ENCODE measurements at regions not wholly inside any gene's neighbourhood (a gene's known extent, or its start where the extent isn't known, plus 50 kb on each side); places are given as distances from the start of the nearest gene placed in this dataset.
"Not testable (repeated sequence)": the region's sequence is repeated elsewhere in the genome, so short reads cannot be mapped to it uniquely, and the experiment has no call there.

GRCh38 chr15:31705076-31705678 is 325.1 kb upstream of the CHRNA7 start:
- H3K9me3 Mint-ChIP-seq; H3K27me3 Mint-ChIP-seq; H3K36me3 Mint-ChIP-seq (ENCODE audit: low read depth); H3K4me3 Mint-ChIP-seq; H3K4me1 Mint-ChIP-seq (ENCODE audit: low read depth); H3K27ac Mint-ChIP-seq; intact Hi-C loops (cut with micrococcal nuclease): not testable (repeated sequence)

GRCh38 chr15:31707944-31708702 is 322.2 kb upstream of the CHRNA7 start:
- H3K4me1 Mint-ChIP-seq (ENCODE audit: low read depth); H3K27ac Mint-ChIP-seq; H3K4me3 Mint-ChIP-seq; H3K36me3 Mint-ChIP-seq (ENCODE audit: low read depth); H3K27me3 Mint-ChIP-seq; H3K9me3 Mint-ChIP-seq; intact Hi-C loops (cut with micrococcal nuclease): not testable (repeated sequence)

- H3K27ac Mint-ChIP-seq; H3K36me3 Mint-ChIP-seq (ENCODE audit: low read depth); H3K4me1 Mint-ChIP-seq (ENCODE audit: low read depth); H3K27me3 Mint-ChIP-seq; intact Hi-C loops (cut with micrococcal nuclease); H3K4me3 Mint-ChIP-seq; H3K9me3 Mint-ChIP-seq: not testable (repeated sequence)
These were observed 321.5 kb upstream of the CHRNA7 start for GRCh38 chr15:31708703-31709327.

- intact Hi-C loops (cut with micrococcal nuclease): not testable (repeated sequence)
These were observed 320.8 kb upstream of the CHRNA7 start for GRCh38 chr15:31709479-31709878.

GRCh38 chr15:31710806-31711205 is 319.5 kb upstream of the CHRNA7 start:
- intact Hi-C loops (cut with micrococcal nuclease); H3K36me3 Mint-ChIP-seq (ENCODE audit: low read depth); H3K4me1 Mint-ChIP-seq (ENCODE audit: low read depth); H3K27me3 Mint-ChIP-seq; H3K9me3 Mint-ChIP-seq; H3K4me3 Mint-ChIP-seq; H3K27ac Mint-ChIP-seq: not testable (repeated sequence)

More at GRCh38 chr15:31709479-31709878, 320.8 kb upstream of the CHRNA7 start:
- H3K27me3 Mint-ChIP-seq; H3K4me1 Mint-ChIP-seq (ENCODE audit: low read depth); H3K27ac Mint-ChIP-seq; H3K36me3 Mint-ChIP-seq (ENCODE audit: low read depth); H3K4me3 Mint-ChIP-seq; H3K9me3 Mint-ChIP-seq: not testable (repeated sequence)

- H3K4me1 Mint-ChIP-seq (ENCODE audit: low read depth); intact Hi-C loops (cut with micrococcal nuclease); H3K27me3 Mint-ChIP-seq; H3K9me3 Mint-ChIP-seq; H3K4me3 Mint-ChIP-seq; H3K27ac Mint-ChIP-seq; H3K36me3 Mint-ChIP-seq (ENCODE audit: low read depth): not testable (repeated sequence)
These were observed 315.1 kb upstream of the CHRNA7 start for GRCh38 chr15:31715208-31715607.

GRCh38 chr15:31718625-31719024 is 311.7 kb upstream of the CHRNA7 start:
- H3K9me3 Mint-ChIP-seq; intact Hi-C loops (cut with micrococcal nuclease); H3K27me3 Mint-ChIP-seq; H3K4me3 Mint-ChIP-seq; H3K36me3 Mint-ChIP-seq (ENCODE audit: low read depth); H3K27ac Mint-ChIP-seq; H3K4me1 Mint-ChIP-seq (ENCODE audit: low read depth): not testable (repeated sequence)

- H3K27ac Mint-ChIP-seq; H3K9me3 Mint-ChIP-seq; H3K4me1 Mint-ChIP-seq (ENCODE audit: low read depth); H3K4me3 Mint-ChIP-seq; H3K36me3 Mint-ChIP-seq (ENCODE audit: low read depth); intact Hi-C loops (cut with micrococcal nuclease); H3K27me3 Mint-ChIP-seq: not testable (repeated sequence)
These were observed 310.8 kb upstream of the CHRNA7 start for GRCh38 chr15:31719396-31720022.

GRCh38 chr15:31723019-31723418 is 307.3 kb upstream of the CHRNA7 start:
- H3K36me3 Mint-ChIP-seq (ENCODE audit: low read depth); H3K27me3 Mint-ChIP-seq; H3K27ac Mint-ChIP-seq; H3K4me1 Mint-ChIP-seq (ENCODE audit: low read depth); H3K4me3 Mint-ChIP-seq; intact Hi-C loops (cut with micrococcal nuclease); H3K9me3 Mint-ChIP-seq: not testable (repeated sequence)

GRCh38 chr15:31724903-31725302 is 305.4 kb upstream of the CHRNA7 start:
- H3K27ac Mint-ChIP-seq; H3K36me3 Mint-ChIP-seq (ENCODE audit: low read depth): not testable (repeated sequence)

GRCh38 chr15:31725619-31726018 is 304.7 kb upstream of the CHRNA7 start:
- H3K9me3 Mint-ChIP-seq; H3K4me1 Mint-ChIP-seq (ENCODE audit: low read depth); H3K27ac Mint-ChIP-seq; H3K27me3 Mint-ChIP-seq; H3K4me3 Mint-ChIP-seq; H3K36me3 Mint-ChIP-seq (ENCODE audit: low read depth); intact Hi-C loops (cut with micrococcal nuclease): not testable (repeated sequence)

More at GRCh38 chr15:31724903-31725302, 305.4 kb upstream of the CHRNA7 start:
- H3K4me1 Mint-ChIP-seq (ENCODE audit: low read depth); H3K4me3 Mint-ChIP-seq; H3K27me3 Mint-ChIP-seq; intact Hi-C loops (cut with micrococcal nuclease); H3K9me3 Mint-ChIP-seq: not testable (repeated sequence)

GRCh38 chr15:31727612-31728011 is 302.7 kb upstream of the CHRNA7 start:
- H3K36me3 Mint-ChIP-seq (ENCODE audit: low read depth): no peaks in the 10 kb centered on the region
- no peaks in the 10 kb centered on the region for H3K4me1 Mint-ChIP-seq (ENCODE audit: low read depth)
- no peak overlapping the region for H3K27ac Mint-ChIP-seq
- no peaks in the 10 kb centered on the region for H3K9me3 Mint-ChIP-seq
- intact Hi-C loops (cut with micrococcal nuclease): no loop called here
- no peak overlapping the region for H3K4me3 Mint-ChIP-seq
- H3K27me3 Mint-ChIP-seq: peaks cover 1% of the 10 kb centered on the region

- Mint-ChIP-seq H3K4me1 (ENCODE audit: low read depth) (no peaks in the 10 kb centered on the region), H3K4me3 (no peak overlapping the region), H3K27me3 (no peaks in the 10 kb centered on the region), H3K9me3 (no peaks in the 10 kb centered on the region), H3K27ac (no peak overlapping the region), H3K36me3 (ENCODE audit: low read depth) (no peaks in the 10 kb centered on the region)
- intact Hi-C loops (cut with micrococcal nuclease): no loop called here
These were observed 297.6 kb upstream of the CHRNA7 start for GRCh38 chr15:31732726-31733125.

- intact Hi-C loops (cut with micrococcal nuclease): no loop called here
These were observed 296.9 kb upstream of the CHRNA7 start for GRCh38 chr15:31733424-31733823.

More at GRCh38 chr15:31733424-31733823, 296.9 kb upstream of the CHRNA7 start:
- H3K4me3 Mint-ChIP-seq: no peak overlapping the region
- H3K36me3 Mint-ChIP-seq (ENCODE audit: low read depth): no peaks in the 10 kb centered on the region
- no peaks in the 10 kb centered on the region for H3K9me3 Mint-ChIP-seq
- H3K4me1 Mint-ChIP-seq (ENCODE audit: low read depth): no peaks in the 10 kb centered on the region
- no peak overlapping the region for H3K27ac Mint-ChIP-seq
- H3K27me3 Mint-ChIP-seq: no peaks in the 10 kb centered on the region
